NCI-H1105 (cell line): ENCODE measurements at regions not wholly inside any gene's neighbourhood (a gene's known extent, or its start where the extent isn't known, plus 50 kb on each side); places are given as distances from the start of the nearest gene placed in this dataset.
"Not testable (repeated sequence)": the region's sequence is repeated elsewhere in the genome, so short reads cannot be mapped to it uniquely, and the experiment has no call there.

Experiments
- DNase-seq: peaks from one replicate; lab custom pipeline; 2025; lab: John Stamatoyannopoulos, UW

GRCh38 chr3:176068750-176069149, 1128.5 kb downstream of the TBL1XR1 start:
- DNase-seq = no peak

- DNase-seq = no peak
Observed at GRCh38 chr3:176058856-176059255, 1138.4 kb downstream of the TBL1XR1 start.

GRCh38 chr3:176055836-176056235, 1141.4 kb downstream of the TBL1XR1 start:
- DNase-seq = no peak

DNA sequence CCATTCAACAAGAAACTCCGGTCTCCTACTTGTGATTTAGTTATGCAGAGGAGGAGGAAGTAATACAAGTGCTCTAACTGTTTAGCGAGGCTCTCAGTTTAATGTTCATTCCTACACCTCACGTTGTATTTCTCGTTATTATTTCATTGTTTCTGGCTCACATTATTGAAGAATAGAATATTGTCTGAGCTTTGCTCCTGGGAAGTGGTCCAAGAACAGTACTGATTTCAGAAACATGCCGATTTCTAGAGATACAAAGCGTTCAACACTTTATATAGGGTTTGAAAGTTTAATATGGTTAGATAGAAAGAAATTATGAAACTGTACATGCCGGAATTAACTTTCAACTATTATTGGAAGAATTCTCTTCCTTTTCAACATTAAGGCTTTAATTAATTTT, 1145.5 kb downstream of the TBL1XR1 start:
- DNase-seq = no peak

DNA sequence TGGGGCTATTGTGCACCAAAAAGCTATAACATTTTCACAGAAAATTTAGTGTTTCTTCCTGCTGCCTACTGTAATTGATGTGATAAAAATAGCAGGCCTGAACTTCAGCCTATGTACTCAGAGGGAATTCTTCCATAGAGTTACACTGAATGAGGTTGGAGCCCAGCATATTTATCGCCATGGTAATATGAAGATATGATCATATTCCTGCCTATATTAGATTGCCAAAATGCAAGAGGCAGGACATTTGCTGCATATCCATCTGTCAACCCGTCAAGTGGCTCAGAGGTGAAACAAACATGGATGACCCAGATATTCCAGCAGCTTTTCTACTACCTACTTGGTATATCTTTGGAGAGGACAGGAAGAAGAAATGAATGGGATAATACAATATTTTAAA, 1150.6 kb downstream of the TBL1XR1 start:
- DNase-seq = no peak

DNA sequence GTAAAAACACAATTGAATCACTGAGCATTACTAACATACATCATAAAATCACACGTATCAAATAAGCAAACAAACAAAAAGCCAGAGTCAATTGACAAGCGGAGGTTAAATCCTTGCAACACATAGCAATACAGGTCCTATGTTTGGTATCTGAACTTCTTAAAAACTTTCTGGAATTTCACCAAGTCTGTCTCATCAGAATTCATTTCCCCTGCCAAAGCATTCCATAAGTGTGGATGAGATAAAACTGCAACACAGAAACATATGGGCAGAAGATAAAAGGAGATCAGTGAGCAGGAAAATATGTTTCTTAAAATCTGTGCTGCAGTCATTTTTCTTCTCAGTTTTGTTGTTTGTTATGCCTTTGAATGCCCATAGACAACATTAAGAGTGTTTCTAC, 1155.5 kb downstream of the TBL1XR1 start:
- no peak for DNase-seq

- DNase-seq = no peak
Observed at GRCh38 chr3:176041185-176041584, 1156.1 kb downstream of the TBL1XR1 start.

DNA sequence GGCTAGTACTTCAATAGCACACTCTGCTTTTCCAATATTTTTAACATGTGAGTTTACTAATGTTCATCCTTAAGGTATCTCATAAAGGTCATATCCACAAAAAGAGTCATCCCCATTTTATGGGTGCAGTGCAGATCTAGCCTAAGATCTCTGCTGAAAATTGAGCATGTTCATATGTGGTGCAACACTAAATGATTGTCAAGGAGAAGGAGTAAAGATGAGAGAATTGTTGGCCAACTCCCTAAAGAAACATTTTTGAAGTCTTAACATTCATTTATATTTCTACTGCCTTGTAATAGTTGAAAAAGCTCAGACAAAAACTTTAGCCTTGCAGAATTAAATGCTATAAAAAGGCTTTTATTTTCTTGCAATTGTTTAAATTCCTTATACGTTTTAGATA, 1159.6 kb downstream of the TBL1XR1 start:
- no peak for DNase-seq

DNA sequence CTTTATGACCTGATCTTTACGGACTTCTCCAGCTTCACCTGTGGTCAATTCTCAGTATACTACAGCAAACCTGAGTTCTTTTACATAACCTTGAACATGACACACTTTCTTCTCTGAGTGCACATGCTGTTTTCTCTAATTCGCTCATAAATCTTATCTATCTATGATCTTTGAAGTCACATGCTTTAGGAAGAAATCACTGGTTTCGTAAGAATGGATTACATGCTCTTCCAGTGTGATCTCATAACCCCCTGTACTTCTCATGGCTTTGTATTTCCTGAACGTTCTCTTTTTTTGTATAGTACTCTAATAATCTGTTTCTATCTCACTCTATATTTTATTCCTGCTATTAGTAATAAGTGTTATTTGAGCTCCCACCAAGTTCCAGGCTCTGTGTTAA, 1165.2 kb downstream of the TBL1XR1 start:
- no peak for DNase-seq

DNA sequence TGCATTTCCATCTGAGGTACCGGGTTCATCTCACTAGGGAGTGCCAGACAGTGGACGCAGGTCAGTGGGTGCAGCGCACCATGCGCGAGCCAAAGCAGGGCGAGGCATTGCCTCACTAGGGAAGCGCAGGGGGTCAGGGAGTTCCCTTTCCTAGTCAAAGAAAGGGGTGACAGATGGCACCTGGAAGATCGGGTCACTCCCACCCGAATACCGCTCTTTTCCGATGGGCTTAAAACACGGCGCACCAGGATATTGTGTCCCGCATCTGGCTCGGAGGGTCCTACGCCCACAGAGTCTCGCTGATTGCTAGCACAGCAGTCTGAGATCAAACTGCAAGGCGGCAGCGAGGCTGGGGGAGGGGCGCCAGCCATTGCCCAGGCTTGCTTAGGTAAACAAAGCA, 1157.1 kb downstream of the NAALADL2 start:
- DNase-seq = not testable (repeated sequence)

GRCh38 chr3:176015228-176015627, 1156.1 kb downstream of the NAALADL2 start:
- DNase-seq = not testable (repeated sequence)

DNA sequence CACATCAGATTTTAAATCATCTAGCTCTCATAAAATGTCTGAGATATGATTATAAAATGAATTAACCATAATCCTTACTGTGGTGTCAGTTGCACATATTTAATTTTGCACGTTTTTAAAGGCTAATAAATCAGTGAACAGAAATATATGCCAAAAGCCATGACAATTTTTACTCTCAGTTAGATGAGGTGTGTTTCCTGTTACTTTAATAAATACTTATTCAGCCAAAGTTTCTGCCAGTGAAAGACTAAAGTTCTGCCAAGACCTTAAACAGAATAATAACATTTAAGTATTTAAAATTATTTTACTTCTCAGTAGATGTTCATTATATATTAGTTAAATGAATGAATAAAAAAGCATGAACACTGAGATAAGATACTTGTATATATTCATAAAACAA, 1150.1 kb downstream of the NAALADL2 start:
- no peak for DNase-seq

GRCh38 chr3:176005564-176005963, 1146.4 kb downstream of the NAALADL2 start:
- DNase-seq = no peak

GRCh38 chr3:175989161-175989560, 1130.0 kb downstream of the NAALADL2 start:
- DNase-seq = no peak

DNA sequence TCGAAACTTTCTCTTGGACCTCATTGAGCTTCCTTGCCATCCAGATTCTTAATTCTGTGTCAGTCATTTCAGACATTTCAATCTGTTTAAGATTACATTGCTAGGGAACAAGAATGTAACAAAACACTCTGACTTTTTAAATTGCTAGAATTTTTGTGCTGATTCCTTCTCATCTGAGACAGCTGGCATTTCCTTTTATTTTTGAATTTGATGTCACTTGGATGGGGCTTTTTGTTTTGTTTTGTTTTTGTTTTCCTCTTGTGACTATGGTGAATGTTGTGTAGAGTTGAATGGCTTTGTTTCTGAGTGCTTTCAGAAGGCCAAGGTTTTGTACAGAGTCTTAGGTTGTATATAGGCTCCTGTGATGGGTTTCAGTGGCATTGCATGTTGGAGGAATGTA, 1129.3 kb downstream of the NAALADL2 start:
- no peak for DNase-seq

GRCh38 chr3:175985781-175986180, 1126.6 kb downstream of the NAALADL2 start:
- no peak for DNase-seq

DNA sequence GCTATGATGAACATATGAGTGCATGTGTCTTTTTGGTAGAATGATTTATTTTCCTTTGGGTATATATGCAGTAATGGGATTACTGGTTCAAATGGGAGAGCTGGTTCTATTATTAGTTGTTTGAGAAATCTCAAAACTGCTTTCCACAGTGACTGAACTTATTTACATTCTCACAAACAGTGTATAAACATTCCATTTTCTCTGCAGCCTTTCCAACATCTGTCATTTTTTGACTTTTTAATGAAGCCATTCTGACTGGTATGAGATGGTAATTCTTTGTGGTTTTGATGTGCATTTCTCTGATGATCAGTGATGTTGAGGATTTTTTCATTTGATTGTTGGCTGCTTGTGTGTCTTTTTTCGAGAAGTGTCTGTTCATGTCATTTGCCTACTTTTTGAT, 1124.2 kb downstream of the NAALADL2 start:
- DNase-seq = no peak

DNA sequence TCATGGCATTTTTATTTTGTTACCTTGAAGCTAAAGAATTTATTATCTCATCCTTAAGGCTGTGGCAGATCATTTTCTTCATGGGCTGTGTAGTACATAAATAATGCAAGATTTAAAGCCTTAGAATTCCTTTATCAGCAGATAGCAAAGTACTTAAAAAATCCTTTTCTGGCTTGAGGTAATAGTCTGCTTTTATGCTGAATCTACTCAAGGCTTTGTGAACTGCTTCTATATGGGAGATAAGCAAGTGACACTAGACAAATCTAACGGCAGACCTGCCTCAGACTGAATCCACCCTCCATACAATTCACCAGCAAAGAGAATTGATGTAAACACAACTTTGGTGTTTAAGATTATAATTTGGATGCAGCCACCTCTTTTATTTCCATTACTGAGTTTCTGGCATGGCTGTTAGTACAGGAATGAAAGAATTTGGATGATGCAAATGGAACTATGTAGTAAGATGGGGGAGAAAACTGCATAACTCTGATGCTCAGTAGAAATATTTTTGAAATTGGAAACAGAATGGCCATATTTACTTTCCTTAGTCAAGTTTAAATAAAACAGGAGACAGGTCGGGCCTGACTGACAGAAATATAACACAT, 1121.5 kb downstream of the NAALADL2 start:
- DNase-seq = no peak

- no peak for DNase-seq
Observed at GRCh38 chr3:175977968-175978752, 1119.0 kb downstream of the NAALADL2 start.

- DNase-seq = no peak
Observed at GRCh38 chr3:175969456-175969855, 1110.3 kb downstream of the NAALADL2 start.

DNA sequence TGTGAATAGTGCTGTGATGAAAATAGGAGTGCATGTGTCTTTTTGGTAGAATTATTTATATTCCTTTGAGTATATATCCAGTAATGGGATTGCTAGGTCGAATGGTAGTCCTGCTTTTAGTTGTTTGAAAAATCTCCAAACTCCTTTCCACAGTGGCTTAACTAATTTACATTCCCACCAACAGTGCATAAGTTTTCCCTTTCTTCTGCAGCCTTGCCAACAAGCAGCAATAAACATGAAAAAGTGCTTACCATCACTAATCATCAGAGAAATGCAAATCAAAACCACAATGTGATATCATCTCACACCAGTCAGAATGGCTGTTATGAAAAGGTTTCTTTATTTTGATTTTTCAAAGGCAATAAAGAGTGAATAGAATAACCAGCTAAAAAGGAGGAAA, 1105.9 kb downstream of the NAALADL2 start:
- no peak for DNase-seq

- DNase-seq = no peak
Observed at GRCh38 chr3:175957427-175957826, 1098.3 kb downstream of the NAALADL2 start.

GRCh38 chr3:175956964-175957363, 1097.8 kb downstream of the NAALADL2 start:
- DNase-seq = no peak
